ENCODE measurements at regions not wholly inside any gene's neighbourhood (a gene's known extent, or its start where the extent isn't known, plus 50 kb on each side); places are given as distances from the start of the nearest gene placed in this dataset.

DNA sequence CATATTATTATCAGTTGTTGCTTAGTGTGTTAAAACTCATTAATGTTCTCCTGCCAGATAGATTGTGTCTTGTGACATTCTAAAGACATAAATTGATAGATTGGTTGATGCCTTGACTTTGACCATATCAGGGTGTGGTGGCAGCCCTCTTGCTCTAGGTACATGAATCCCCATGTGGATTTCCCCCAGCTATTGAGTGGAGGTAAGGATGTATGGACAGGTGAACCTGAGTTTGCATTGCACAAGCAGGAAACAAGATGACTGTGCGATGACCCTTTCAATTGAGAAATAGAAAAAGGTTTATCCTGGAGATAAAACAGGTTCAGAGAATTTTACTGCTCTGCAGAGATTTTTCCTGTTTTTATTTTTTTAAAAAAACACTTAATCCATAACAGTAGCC lies 619.2 kb downstream of the SPRY1 start:
- H3K4me3 ChIP-seq (replicated peaks in 1 of 2; ENCODE audit: low read depth in 2 of 2, low read length in 2 of 2), result no peak overlapping the region
- DNase-seq (ENCODE audit: low read depth in 2 of 2), result no peak
- TF ChIP-seq CTCF (IDR thresholded peaks at IDR 0.05; ENCODE audit: low read depth, low read length), result no peak

- TF ChIP-seq CTCF (IDR thresholded peaks at IDR 0.05; ENCODE audit: low read depth, low read length), result no peak
- DNase-seq (ENCODE audit: low read depth in 2 of 2), result no peak
- no peak overlapping the region for H3K4me3 ChIP-seq (replicated peaks in 1 of 2; ENCODE audit: low read depth in 2 of 2, low read length in 2 of 2)
These were observed 620.7 kb downstream of the SPRY1 start for GRCh38 chr4:124017185-124017785.

DNA sequence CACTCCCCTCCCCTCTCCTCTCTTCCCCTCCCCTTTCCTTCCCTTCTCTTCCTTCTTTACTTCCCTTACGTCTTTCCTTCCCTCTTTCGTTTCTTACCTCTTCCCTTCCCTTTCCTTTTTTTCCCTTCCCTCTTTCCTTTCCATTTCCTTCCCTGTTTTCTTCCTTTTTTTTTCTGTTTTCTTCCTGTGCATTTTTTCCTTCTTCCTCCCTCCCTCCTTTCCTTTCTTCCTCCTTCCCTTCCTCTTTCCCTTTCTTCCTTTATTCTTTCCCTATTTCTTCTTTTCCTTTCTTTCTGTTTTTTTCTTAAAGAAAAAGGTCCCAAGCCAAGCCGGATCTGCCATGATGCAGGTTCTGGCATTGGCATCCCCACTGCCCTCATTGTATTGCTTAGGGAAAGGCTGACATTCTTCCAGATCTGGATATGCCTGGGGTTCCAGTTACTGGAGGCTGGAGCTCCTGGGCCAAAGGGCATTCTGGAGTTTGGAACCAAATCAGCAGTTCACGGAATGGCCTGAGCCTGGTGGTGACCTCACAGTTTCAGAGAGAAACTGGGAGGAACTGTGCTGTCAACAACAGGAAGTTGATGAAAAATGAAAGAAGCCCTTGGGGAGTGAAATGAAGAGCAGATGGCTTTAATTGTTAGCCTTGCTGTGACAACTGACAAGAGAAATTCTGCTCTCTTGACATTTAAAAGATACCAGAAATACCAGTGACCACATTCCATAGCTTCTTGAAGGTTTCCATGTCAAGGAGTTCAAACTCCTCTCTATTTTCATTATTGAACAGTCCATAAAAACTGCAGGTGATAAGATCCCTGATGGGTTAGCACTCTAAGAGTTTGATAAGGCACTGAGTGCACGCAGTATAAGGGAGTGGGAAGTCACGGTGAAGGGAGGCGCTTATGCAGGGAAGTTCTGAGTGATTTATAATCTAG lies 622.1 kb downstream of the SPRY1 start:
- TF ChIP-seq CTCF (IDR thresholded peaks at IDR 0.05; ENCODE audit: low read depth, low read length), result no peak
- H3K4me3 ChIP-seq (replicated peaks in 1 of 2; ENCODE audit: low read depth in 2 of 2, low read length in 2 of 2), result no peak overlapping the region
- peak; percentile 76 to 98 for DNase-seq (ENCODE audit: low read depth in 2 of 2)

DNA sequence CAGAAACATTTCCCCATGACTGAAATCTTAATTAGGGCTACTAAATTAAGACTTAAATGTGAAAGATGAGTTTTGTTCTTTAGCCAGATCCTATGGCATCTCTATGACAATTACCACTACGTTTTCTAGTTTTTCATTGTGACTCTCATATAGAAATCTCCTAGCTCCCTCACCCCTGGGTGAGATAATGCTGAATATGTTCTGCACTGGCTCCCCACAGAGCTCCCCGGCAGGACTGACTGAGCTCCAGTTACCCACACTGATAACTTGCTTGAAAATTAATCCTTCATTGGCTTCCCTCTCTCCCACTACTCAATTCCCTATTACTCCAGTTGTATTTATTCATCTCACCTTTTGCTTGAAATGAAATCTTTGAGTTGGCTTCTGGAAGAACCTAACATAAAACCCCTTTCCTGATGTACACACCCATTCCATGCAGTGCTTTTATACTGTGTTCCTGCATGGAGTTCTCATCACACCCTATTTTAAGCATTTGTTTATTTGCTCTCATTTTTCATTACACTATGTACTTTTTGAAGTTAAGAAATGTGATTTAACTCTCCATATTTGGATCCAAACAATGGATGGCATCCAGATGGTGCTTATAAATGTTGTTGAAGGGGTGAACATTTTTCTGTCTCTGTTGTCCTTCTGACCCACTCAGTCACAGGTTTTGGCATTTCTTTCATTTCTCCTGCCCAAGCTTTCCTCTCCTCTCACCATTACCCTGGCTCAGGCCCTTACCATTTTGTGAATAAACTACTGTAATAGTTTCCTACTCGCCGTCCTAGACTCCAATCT lies 623.4 kb downstream of the SPRY1 start:
- TF ChIP-seq CTCF (IDR thresholded peaks at IDR 0.05; ENCODE audit: low read depth, low read length), result no peak
- peak; percentile 59 to 85 for DNase-seq (ENCODE audit: low read depth in 2 of 2)

GRCh38 chr4:124025000-124025399 lies 628.4 kb downstream of the SPRY1 start:
- no peak overlapping the region for H3K4me3 ChIP-seq (replicated peaks in 1 of 2; ENCODE audit: low read depth in 2 of 2, low read length in 2 of 2)
- no peak for TF ChIP-seq CTCF (IDR thresholded peaks at IDR 0.05; ENCODE audit: low read depth, low read length)
- DNase-seq (ENCODE audit: low read depth in 2 of 2), result no peak

More for the DNA sequence above, 623.4 kb downstream of the SPRY1 start:
- H3K4me3 ChIP-seq (replicated peaks in 1 of 2; ENCODE audit: low read depth in 2 of 2, low read length in 2 of 2), result no peak overlapping the region

DNA sequence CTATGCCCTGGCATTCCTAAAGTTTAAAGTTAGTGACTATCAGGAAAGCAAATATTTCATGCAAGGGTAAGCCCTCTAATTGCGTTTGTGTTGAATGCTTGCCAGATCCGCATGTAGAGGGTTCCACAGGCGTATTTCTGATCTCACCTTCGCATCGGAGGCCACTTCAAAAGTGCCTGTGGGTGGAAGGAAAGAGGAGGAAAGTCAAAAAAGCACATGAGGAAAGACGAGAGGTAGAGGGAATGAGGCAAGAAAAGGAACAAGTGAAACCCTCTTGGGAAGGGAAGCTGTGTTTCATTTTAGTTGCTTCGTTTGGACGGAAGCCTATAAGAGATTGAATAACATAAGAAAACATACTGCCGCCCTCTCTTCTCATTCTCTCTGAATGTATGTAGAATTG lies 628.8 kb downstream of the SPRY1 start:
- no peak for TF ChIP-seq CTCF (IDR thresholded peaks at IDR 0.05; ENCODE audit: low read depth, low read length)
- peak in 1 of 2 donors; percentile 77 for DNase-seq (ENCODE audit: low read depth in 2 of 2)
- H3K4me3 ChIP-seq (replicated peaks in 1 of 2; ENCODE audit: low read depth in 2 of 2, low read length in 2 of 2), result peak overlapping the region in 1 of 2 donors; percentile 11
